NCI-H524 treated with DMSO at 0.1 percent for 48 hours (cell line): ENCODE measurements at regions not wholly inside any gene's neighbourhood (a gene's known extent, or its start where the extent isn't known, plus 50 kb on each side); places are given as distances from the start of the nearest gene placed in this dataset.
"Not testable (repeated sequence)": the region's sequence is repeated elsewhere in the genome, so short reads cannot be mapped to it uniquely, and the experiment has no call there.

Source experiments
- DNase-seq: peaks from one replicate; lab custom pipeline; 2025; lab: John Stamatoyannopoulos, UW

- no peak for DNase-seq
Observed at GRCh38 chr13:112174476-112175110, 107.6 kb downstream of the SOX1 start.

- DNase-seq: no peak
Observed at GRCh38 chr13:112175162-112176075, 108.5 kb downstream of the SOX1 start.

- DNase-seq: not testable (repeated sequence)
Observed at GRCh38 chr13:112176141-112177119, 109.5 kb downstream of the SOX1 start.

GRCh38 chr13:112177450-112178288, 110.7 kb downstream of the SOX1 start:
- no peak for DNase-seq

- DNase-seq: no peak
Observed at GRCh38 chr13:112178769-112179168, 111.8 kb downstream of the SOX1 start.

GRCh38 chr13:112179421-112179820, 112.5 kb downstream of the SOX1 start:
- DNase-seq: no peak

GRCh38 chr13:112179995-112180394, 113.0 kb downstream of the SOX1 start:
- DNase-seq: no peak

- DNase-seq: no peak
Observed at GRCh38 chr13:112181336-112182067, 114.6 kb downstream of the SOX1 start.

- no peak for DNase-seq
Observed at GRCh38 chr13:112182251-112182650, 115.3 kb downstream of the SOX1 start.

- DNase-seq: no peak
Observed at GRCh38 chr13:112182846-112183531, 116.0 kb downstream of the SOX1 start.

- no peak for DNase-seq
Observed at GRCh38 chr13:112183532-112184090, 116.7 kb downstream of the SOX1 start.

GRCh38 chr13:112184261-112184660, 117.3 kb downstream of the SOX1 start:
- DNase-seq: no peak

GRCh38 chr13:112184851-112185371, 118.0 kb downstream of the SOX1 start:
- no peak for DNase-seq

- DNase-seq: no peak
Observed at GRCh38 chr13:112185466-112185865, 118.5 kb downstream of the SOX1 start.

GRCh38 chr13:112186091-112186490, 119.1 kb downstream of the SOX1 start:
- DNase-seq: no peak

GRCh38 chr13:112187527-112188297, 120.8 kb downstream of the SOX1 start:
- no peak for DNase-seq

- no peak for DNase-seq
Observed at GRCh38 chr13:112188298-112188610, 121.3 kb downstream of the SOX1 start.

- no peak for DNase-seq
Observed at GRCh38 chr13:112193463-112194166, 126.7 kb downstream of the SOX1 start.
